ENCODE measurements at regions not wholly inside any gene's neighbourhood (a gene's known extent, or its start where the extent isn't known, plus 50 kb on each side); places are given as distances from the start of the nearest gene placed in this dataset.

- H3K36me3 ChIP-seq (ENCODE audit: control insufficient read depth, insufficient read depth, low read length) = no peaks in the 10 kb centered on the region
- DNase-seq (no peak), ATAC-seq (no peak)
- 66% methylated on average over 5 of the region's 5 CpGs for WGBS (ENCODE audit: insufficient coverage)
- no peak overlapping the region for H3K27ac Mint-ChIP-seq
- no peaks in the 10 kb centered on the region for H3K9me3 Mint-ChIP-seq
- peaks cover 8 to 11% of the 10 kb centered on the region in 2 donors for H3K27me3 Mint-ChIP-seq (ENCODE audit: low read depth in 2 of 2)
- no peaks in the 10 kb centered on the region for H3K4me1 ChIP-seq (ENCODE audit: control insufficient read depth, insufficient read depth, low read length)
- H3K36me3 Mint-ChIP-seq = no peaks in the 10 kb centered on the region
- H3K4me3 ChIP-seq (ENCODE audit: low read length) = no peak overlapping the region
- intact Hi-C loops (cut with micrococcal nuclease) = no loop called here
- H3K9me3 ChIP-seq (ENCODE audit: control insufficient read depth, insufficient read depth, low read length) = no peaks in the 10 kb centered on the region
- H3K4me3 Mint-ChIP-seq = no peak overlapping the region
- no peak overlapping the region for H3K27ac ChIP-seq (ENCODE audit: low read length)
- no peaks in the 10 kb centered on the region for H3K4me1 Mint-ChIP-seq
- H3K27me3 ChIP-seq (ENCODE audit: control insufficient read depth, insufficient read depth, low read length) = no peaks in the 10 kb centered on the region
- TF ChIP-seq CTCF (IDR thresholded peaks at IDR 0.05) = no peak
Observed at GRCh38 chr16:79994418-79994817, 393.9 kb upstream of the MAF start.

GRCh38 chr16:79993629-79994209 lies 393.2 kb upstream of the MAF start:
- intact Hi-C loops (cut with micrococcal nuclease) = no loop called here
- no peak for TF ChIP-seq CTCF (IDR thresholded peaks at IDR 0.05)
- H3K27me3 ChIP-seq (ENCODE audit: control insufficient read depth, insufficient read depth, low read length) = no peaks in the 10 kb centered on the region
- WGBS (ENCODE audit: insufficient coverage) = 90% methylated on average over 5 of the region's 5 CpGs
- H3K36me3 Mint-ChIP-seq = no peaks in the 10 kb centered on the region
- H3K9me3 Mint-ChIP-seq = no peaks in the 10 kb centered on the region
- H3K9me3 ChIP-seq (ENCODE audit: control insufficient read depth, insufficient read depth, low read length) = no peaks in the 10 kb centered on the region
- ATAC-seq = no peak
- H3K27ac Mint-ChIP-seq = no peak overlapping the region
- H3K27ac ChIP-seq (ENCODE audit: low read length) = no peak overlapping the region
- no peaks in the 10 kb centered on the region for H3K4me1 ChIP-seq (ENCODE audit: control insufficient read depth, insufficient read depth, low read length)
- no peaks in the 10 kb centered on the region for H3K36me3 ChIP-seq (ENCODE audit: control insufficient read depth, insufficient read depth, low read length)
- no peaks in the 10 kb centered on the region for H3K4me1 Mint-ChIP-seq
- DNase-seq = no peak
- no peak overlapping the region for H3K4me3 ChIP-seq (ENCODE audit: low read length)
- H3K4me3 Mint-ChIP-seq = no peak overlapping the region
- H3K27me3 Mint-ChIP-seq (ENCODE audit: low read depth in 2 of 2) = peaks cover 4 to 8% of the 10 kb centered on the region in 2 donors

GRCh38 chr16:79991969-79992368 lies 391.4 kb upstream of the MAF start:
- 84% methylated on average over 4 of the region's 4 CpGs for WGBS (ENCODE audit: insufficient coverage)
- Mint-ChIP-seq H3K9me3 (no peaks in the 10 kb centered on the region), H3K36me3 (no peaks in the 10 kb centered on the region), H3K4me1 (no peaks in the 10 kb centered on the region), H3K27ac (no peak overlapping the region), H3K27me3 (ENCODE audit: low read depth in 2 of 2) (peaks cover 0 to 5% of the 10 kb centered on the region in 2 donors), H3K4me3 (no peak overlapping the region)
- no peak for ATAC-seq
- DNase-seq = no peak
- intact Hi-C loops (cut with micrococcal nuclease) = no loop called here
- H3K4me1 ChIP-seq (ENCODE audit: control insufficient read depth, insufficient read depth, low read length) = no peaks in the 10 kb centered on the region
- no peak overlapping the region for H3K4me3 ChIP-seq (ENCODE audit: low read length)
- H3K36me3 ChIP-seq (ENCODE audit: control insufficient read depth, insufficient read depth, low read length) = no peaks in the 10 kb centered on the region
- no peak overlapping the region for H3K27ac ChIP-seq (ENCODE audit: low read length)
- TF ChIP-seq CTCF (IDR thresholded peaks at IDR 0.05) = no peak
- no peaks in the 10 kb centered on the region for H3K9me3 ChIP-seq (ENCODE audit: control insufficient read depth, insufficient read depth, low read length)
- no peaks in the 10 kb centered on the region for H3K27me3 ChIP-seq (ENCODE audit: control insufficient read depth, insufficient read depth, low read length)

- Mint-ChIP-seq H3K4me3 (no peak overlapping the region), H3K36me3 (no peaks in the 10 kb centered on the region), H3K9me3 (no peaks in the 10 kb centered on the region), H3K4me1 (no peaks in the 10 kb centered on the region), H3K27me3 (ENCODE audit: low read depth in 2 of 2) (peaks cover 0 to 5% of the 10 kb centered on the region in 2 donors), H3K27ac (no peak overlapping the region)
- no peak overlapping the region for H3K27ac ChIP-seq (ENCODE audit: low read length)
- intact Hi-C loops (cut with micrococcal nuclease) = no loop called here
- H3K36me3 ChIP-seq (ENCODE audit: control insufficient read depth, insufficient read depth, low read length) = no peaks in the 10 kb centered on the region
- H3K4me3 ChIP-seq (ENCODE audit: low read length) = no peak overlapping the region
- no peak for ATAC-seq
- DNase-seq = no peak
- H3K4me1 ChIP-seq (ENCODE audit: control insufficient read depth, insufficient read depth, low read length) = no peaks in the 10 kb centered on the region
- H3K9me3 ChIP-seq (ENCODE audit: control insufficient read depth, insufficient read depth, low read length) = no peaks in the 10 kb centered on the region
- WGBS (ENCODE audit: insufficient coverage) = 82% methylated on average over 3 of the region's 3 CpGs
- no peak for TF ChIP-seq CTCF (IDR thresholded peaks at IDR 0.05)
- no peaks in the 10 kb centered on the region for H3K27me3 ChIP-seq (ENCODE audit: control insufficient read depth, insufficient read depth, low read length)
Observed at GRCh38 chr16:79988721-79989220, 388.2 kb upstream of the MAF start.
